ENCODE measurements at regions not wholly inside any gene's neighbourhood (a gene's known extent, or its start where the extent isn't known, plus 50 kb on each side); places are given as distances from the start of the nearest gene placed in this dataset.

GRCh38 chrX:149069899-149070298, 435.2 kb downstream of the IDS start:
- TF ChIP-seq CTCF (IDR thresholded peaks at IDR 0.05) (no peak), POLR2AphosphoS5 (IDR thresholded peaks at IDR 0.05; ENCODE audit: insufficient read depth in 1 of 2, low read depth in 1 of 2) (no peak)

Data from vagina (tissue), 2 donors.